Caco-2 (cell line): ENCODE measurements at regions not wholly inside any gene's neighbourhood (a gene's known extent, or its start where the extent isn't known, plus 50 kb on each side); places are given as distances from the start of the nearest gene placed in this dataset.

Source experiments
- BruUV-seq: library from RNA; stranded (reverse); fragments of 400-500 nt; replicated peaks from 2 replicates; lab custom pipeline; 2021; lab: Mats Ljungman, UMichigan
- CTCF ChIA-PET: fragments of 300-600 bp; sonication (Branson Sonifier 250); formaldehyde crosslinking; loops from one replicate; lab custom pipeline; 2022; ENCODE audit warnings: antibody characterized with exemption; lab: Charles Lee
- POLR2A ChIA-PET: fragments of 300-600 bp; sonication (Branson Sonifier 250); formaldehyde crosslinking; loops from one replicate; lab custom pipeline; 2022; ENCODE audit warnings: antibody characterized with exemption; lab: Charles Lee
- DNase-seq, 2 experiments: peaks; one replicate each; pipeline versions ENCODE4 v3.0.0 to v3.0.0-alpha.2; 2020 to 2022
- H3K27me3 ChIP-seq: replicated peaks from 2 replicates; pipeline ENCODE4 v1.6.0; 2011; ENCODE audit warnings: low read length; ENCODE audit not compliant: control insufficient read depth, insufficient read depth
- H3K36me3 ChIP-seq: 2 replicates; pipeline ENCODE4 v1.5.1; 2011; ENCODE audit warnings: low read length; ENCODE audit not compliant: control insufficient read depth, insufficient read depth
- H3K4me1 ChIP-seq: fragments of 250-450 bp; sonication (Bioruptor Pico); 2 replicates; pipeline ENCODE4 v1.5.1; 2020; ENCODE audit warnings: mild to moderate bottlenecking
- H3K4me3 ChIP-seq: 2 replicates; pipeline ENCODE4 v1.5.1; 2011; ENCODE audit warnings: low read depth, mild to moderate bottlenecking, control low read depth, low read length
- H3K9me3 ChIP-seq: fragments of 250-450 bp; sonication (Bioruptor Pico); 2 replicates; pipeline ENCODE4 v1.5.1; 2020; ENCODE audit warnings: mild to moderate bottlenecking, moderate library complexity
- H3K27ac Mint-ChIP-seq: one replicate; pipeline ENCODE4 v1.8.0; 2022; ENCODE audit warnings: mixed read lengths; ENCODE audit not compliant: unreplicated experiment
- H3K27me3 Mint-ChIP-seq: one replicate; pipeline ENCODE4 v1.8.0; 2022; ENCODE audit warnings: mixed read lengths; ENCODE audit not compliant: insufficient read depth, unreplicated experiment
- H3K36me3 Mint-ChIP-seq: one replicate; pipeline ENCODE4 v1.8.0; 2022; ENCODE audit warnings: mild to moderate bottlenecking, mixed read lengths; ENCODE audit not compliant: insufficient read depth, unreplicated experiment
- H3K4me1 Mint-ChIP-seq: one replicate; pipeline ENCODE4 v1.8.0; 2022; ENCODE audit warnings: low read depth, mixed read lengths; ENCODE audit not compliant: unreplicated experiment
- H3K4me3 Mint-ChIP-seq: one replicate; pipeline ENCODE4 v1.8.0; 2022; ENCODE audit warnings: mild to moderate bottlenecking, moderate library complexity, mixed read lengths; ENCODE audit not compliant: unreplicated experiment
- H3K9me3 Mint-ChIP-seq: one replicate; pipeline ENCODE4 v1.8.0; 2022; ENCODE audit warnings: mixed read lengths; ENCODE audit not compliant: unreplicated experiment
- CTCF ChIP-seq, 2 experiments: fragments of 200-600 bp in 1 of 2; IDR thresholded peaks; 1 replicate in 1 of 2; 2 replicates in 1 of 2; pipeline versions ENCODE4 v1.5.1 to v1.8.0; 2011 to 2022; ENCODE audit warnings: antibody characterized with exemption in 1 of 2, control low read depth in 1 of 2, inconsistent platforms in 1 of 2, low read depth in 1 of 2, low read length in 1 of 2, mild to moderate bottlenecking in 1 of 2, moderate library complexity in 1 of 2; ENCODE audit not compliant: insufficient read depth in 1 of 2, severe bottlenecking in 1 of 2, unreplicated experiment in 1 of 2
- intact Hi-C: fragments of 100-400 bp; cut with micrococcal nuclease; formaldehyde crosslinking; loops from one replicate; pipeline ENCODE4 v1.10.0; 2022; ENCODE audit not compliant: unreplicated experiment

GRCh38 chr2:15048000-15048399, 415.5 kb downstream of the LRATD1 start:
- intact Hi-C loops, result no loop called here
- Mint-ChIP-seq H3K9me3 (no peaks in the 10 kb centered on the region), H3K27ac (no peak overlapping the region), H3K4me1 (no peaks in the 10 kb centered on the region), H3K27me3 (peaks cover 13% of the 10 kb centered on the region), H3K4me3 (no peak overlapping the region), H3K36me3 (no peaks in the 10 kb centered on the region)
- no peaks in the 10 kb centered on the region for H3K36me3 ChIP-seq
- BruUV-seq, result no TSS peak
- ChIA-PET POLR2A (no interaction called here), CTCF (interaction anchor here (0.5 kb wide), 1 partner anchor 11 kb away, joined by 3 read pairs; no protein-coding TSS in a partner anchor)
- H3K27me3 ChIP-seq, result no peaks in the 10 kb centered on the region; the same call in 1 of the 2 replicates
- DNase-seq, result no peak
- H3K9me3 ChIP-seq, result no peaks in the 10 kb centered on the region
- H3K4me1 ChIP-seq, result no peaks in the 10 kb centered on the region
- no peak for TF ChIP-seq CTCF (IDR thresholded peaks at IDR 0.05; ENCODE audit: insufficient read depth in 1 of 2, low read depth in 1 of 2, low read length in 1 of 2, severe bottlenecking in 1 of 2, unreplicated experiment in 1 of 2)
- H3K4me3 ChIP-seq, result no peak overlapping the region

GRCh38 chr2:15049096-15049993, 416.8 kb downstream of the LRATD1 start:
- POLR2A ChIA-PET, result no interaction called here
- no TSS peak for BruUV-seq

GRCh38 chr2:15050483-15050882, 418.0 kb downstream of the LRATD1 start:
- Histone ChIP-seq H3K36me3 (no peaks in the 10 kb centered on the region), H3K4me3 (no peak overlapping the region), H3K9me3 (no peaks in the 10 kb centered on the region), H3K4me1 (no peaks in the 10 kb centered on the region), H3K27me3 (no peaks in the 10 kb centered on the region)
- Mint-ChIP-seq H3K9me3 (no peaks in the 10 kb centered on the region), H3K4me1 (no peaks in the 10 kb centered on the region), H3K36me3 (no peaks in the 10 kb centered on the region), H3K27ac (no peak overlapping the region), H3K4me3 (no peak overlapping the region), H3K27me3 (peaks cover 18% of the 10 kb centered on the region)
- no peak for DNase-seq
- POLR2A ChIA-PET, result no interaction called here
- CTCF ChIA-PET, result no interaction called here
- TF ChIP-seq CTCF (IDR thresholded peaks at IDR 0.05; ENCODE audit: insufficient read depth in 1 of 2, low read depth in 1 of 2, low read length in 1 of 2, severe bottlenecking in 1 of 2, unreplicated experiment in 1 of 2), result no peak
- intact Hi-C loops, result no loop called here
- no TSS peak for BruUV-seq

More at GRCh38 chr2:15049096-15049993, 416.8 kb downstream of the LRATD1 start:
- Mint-ChIP-seq H3K4me1 (no peaks in the 10 kb centered on the region), H3K36me3 (no peaks in the 10 kb centered on the region), H3K9me3 (no peaks in the 10 kb centered on the region), H3K4me3 (no peak overlapping the region), H3K27me3 (peaks cover 13% of the 10 kb centered on the region), H3K27ac (no peak overlapping the region)
- no peak for DNase-seq
- TF ChIP-seq CTCF (IDR thresholded peaks at IDR 0.05; ENCODE audit: insufficient read depth in 1 of 2, low read depth in 1 of 2, low read length in 1 of 2, severe bottlenecking in 1 of 2, unreplicated experiment in 1 of 2), result no peak
- Histone ChIP-seq H3K27me3 (no peaks in the 10 kb centered on the region), H3K4me1 (no peaks in the 10 kb centered on the region), H3K36me3 (no peaks in the 10 kb centered on the region), H3K4me3 (no peak overlapping the region), H3K9me3 (no peaks in the 10 kb centered on the region)
- CTCF ChIA-PET, result no interaction called here
- intact Hi-C loops, result no loop called here
